Kidney glomerular epithelial cell (primary cell): ENCODE measurements at regions not wholly inside any gene's neighbourhood (a gene's known extent, or its start where the extent isn't known, plus 50 kb on each side); places are given as distances from the start of the nearest gene placed in this dataset.
"Not testable (repeated sequence)": the region's sequence is repeated elsewhere in the genome, so short reads cannot be mapped to it uniquely, and the experiment has no call there.

Source experiments
- DNase-seq: peaks from one replicate; lab custom pipeline; 2025; lab: John Stamatoyannopoulos, UW

- no peak for DNase-seq
Observed at GRCh38 chr11:71098776-71099175, 153.6 kb downstream of the SHANK2 start.

- no peak for DNase-seq
Observed at GRCh38 chr11:71097506-71098240, 154.7 kb downstream of the SHANK2 start.

GRCh38 chr11:71096751-71097388 is 155.5 kb downstream of the SHANK2 start:
- DNase-seq: peak; percentile 19

GRCh38 chr11:71095294-71095850 is 157.0 kb downstream of the SHANK2 start:
- no peak for DNase-seq

- DNase-seq: no peak
Observed at GRCh38 chr11:71094296-71095077, 157.9 kb downstream of the SHANK2 start.

GRCh38 chr11:71093783-71094182 is 158.6 kb downstream of the SHANK2 start:
- DNase-seq: no peak

- DNase-seq: no peak
Observed at GRCh38 chr11:71091506-71092265, 160.7 kb downstream of the SHANK2 start.

GRCh38 chr11:71089571-71089970 is 162.8 kb downstream of the SHANK2 start:
- DNase-seq: no peak

- DNase-seq: not testable (repeated sequence)
Observed at GRCh38 chr11:71088314-71089215, 163.8 kb downstream of the SHANK2 start.

GRCh38 chr11:71086687-71087258 is 165.6 kb downstream of the SHANK2 start:
- no peak for DNase-seq

- no peak for DNase-seq
Observed at GRCh38 chr11:71084306-71085012, 167.9 kb downstream of the SHANK2 start.

- no peak for DNase-seq
Observed at GRCh38 chr11:71083105-71083504, 169.3 kb downstream of the SHANK2 start.

- no peak for DNase-seq
Observed at GRCh38 chr11:71082454-71082853, 169.9 kb downstream of the SHANK2 start.

- DNase-seq: no peak
Observed at GRCh38 chr11:71081704-71082230, 170.6 kb downstream of the SHANK2 start.

- DNase-seq: peak; percentile 54
Observed at GRCh38 chr11:71080239-71081097, 171.9 kb downstream of the SHANK2 start.

- no peak for DNase-seq
Observed at GRCh38 chr11:71079795-71080194, 172.6 kb downstream of the SHANK2 start.

- no peak for DNase-seq
Observed at GRCh38 chr11:71078482-71078881, 173.9 kb downstream of the SHANK2 start.

GRCh38 chr11:71076525-71077304 is 175.7 kb downstream of the SHANK2 start:
- no peak for DNase-seq
